ENCODE measurements at regions not wholly inside any gene's neighbourhood (a gene's known extent, or its start where the extent isn't known, plus 50 kb on each side); places are given as distances from the start of the nearest gene placed in this dataset.

- no peak for DNase-seq (ENCODE audit: extremely low read depth, low read depth, low spot score)
These were observed 291.3 kb downstream of the TLE3 start for GRCh38 chr15:69806287-69806915.

GRCh38 chr15:69807721-69808120 lies 290.0 kb downstream of the TLE3 start:
- no peak for DNase-seq (ENCODE audit: extremely low read depth, low read depth, low spot score)

- DNase-seq (ENCODE audit: extremely low read depth, low read depth, low spot score): no peak
These were observed 289.0 kb downstream of the TLE3 start for GRCh38 chr15:69808756-69809155.

- no peak for DNase-seq (ENCODE audit: extremely low read depth, low read depth, low spot score)
These were observed 288.3 kb downstream of the TLE3 start for GRCh38 chr15:69809421-69809820.

- no peak for DNase-seq (ENCODE audit: extremely low read depth, low read depth, low spot score)
These were observed 287.0 kb downstream of the TLE3 start for GRCh38 chr15:69810431-69811354.

GRCh38 chr15:69812861-69813261 lies 284.9 kb downstream of the TLE3 start:
- no peak for DNase-seq (ENCODE audit: extremely low read depth, low read depth, low spot score)

- DNase-seq (ENCODE audit: extremely low read depth, low read depth, low spot score): no peak
These were observed 283.8 kb downstream of the TLE3 start for GRCh38 chr15:69813881-69814280.

GRCh38 chr15:69814932-69815331 lies 282.8 kb downstream of the TLE3 start:
- DNase-seq (ENCODE audit: extremely low read depth, low read depth, low spot score): no peak

- DNase-seq (ENCODE audit: extremely low read depth, low read depth, low spot score): no peak
These were observed 281.9 kb downstream of the TLE3 start for GRCh38 chr15:69815793-69816192.

- DNase-seq (ENCODE audit: extremely low read depth, low read depth, low spot score): no peak
These were observed 281.2 kb downstream of the TLE3 start for GRCh38 chr15:69816522-69816921.

GRCh38 chr15:69818529-69818928 lies 279.2 kb downstream of the TLE3 start:
- no peak for DNase-seq (ENCODE audit: extremely low read depth, low read depth, low spot score)

GRCh38 chr15:69819371-69819770 lies 278.3 kb downstream of the TLE3 start:
- DNase-seq (ENCODE audit: extremely low read depth, low read depth, low spot score): no peak

GRCh38 chr15:69820819-69821218 lies 276.9 kb downstream of the TLE3 start:
- no peak for DNase-seq (ENCODE audit: extremely low read depth, low read depth, low spot score)

GRCh38 chr15:69823223-69823907 lies 274.4 kb downstream of the TLE3 start:
- no peak for DNase-seq (ENCODE audit: extremely low read depth, low read depth, low spot score)

- DNase-seq (ENCODE audit: extremely low read depth, low read depth, low spot score): no peak
These were observed 273.4 kb downstream of the TLE3 start for GRCh38 chr15:69824075-69824876.

GRCh38 chr15:69824877-69825406 lies 272.8 kb downstream of the TLE3 start:
- DNase-seq (ENCODE audit: extremely low read depth, low read depth, low spot score): no peak

- DNase-seq (ENCODE audit: extremely low read depth, low read depth, low spot score): no peak
These were observed 271.5 kb downstream of the TLE3 start for GRCh38 chr15:69825941-69826818.

- no peak for DNase-seq (ENCODE audit: extremely low read depth, low read depth, low spot score)
These were observed 270.9 kb downstream of the TLE3 start for GRCh38 chr15:69826819-69827175.

- no peak for DNase-seq (ENCODE audit: extremely low read depth, low read depth, low spot score)
These were observed 270.0 kb downstream of the TLE3 start for GRCh38 chr15:69827751-69828150.
